SK-N-SH (cell line): ENCODE measurements at regions not wholly inside any gene's neighbourhood (a gene's known extent, or its start where the extent isn't known, plus 50 kb on each side); places are given as distances from the start of the nearest gene placed in this dataset.

Source experiments
- CTCF ChIA-PET: fragments of 300-600, 350-600 bp; formaldehyde crosslinking; extraction: SDS; loops from one replicate; lab custom pipeline; 2021; lab: Yijun Ruan, JAX
- POLR2A ChIA-PET: fragments of 350-600 bp; sonication (Branson Sonifier 250); formaldehyde crosslinking; extraction: SDS; loops from one replicate; lab custom pipeline; 2020; ENCODE audit warnings: antibody characterized with exemption, inconsistent platforms; lab: Yijun Ruan, JAX
- DNase-seq: peaks from one replicate; pipeline ENCODE4 v3.0.0; 2012
- H2AFZ ChIP-seq: fragments of 200-600 bp; sonication (generic); 2 replicates; pipeline ENCODE4 v1.8.1; 2016; ENCODE audit warnings: antibody characterized with exemption, mild to moderate bottlenecking, low read depth
- H3F3A ChIP-seq: fragments of 200-600 bp; sonication (generic); replicated peaks from 2 replicates; pipeline ENCODE3; 2016; ENCODE audit warnings: antibody characterized with exemption, mild to moderate bottlenecking; ENCODE audit not compliant: insufficient read depth
- H3K27ac ChIP-seq, 2 experiments: fragments of 200-500 bp in 1 of 2; fragments of 200-600 bp in 1 of 2; sonication (Bioruptor generic) in 1 of 2; sonication (generic), shearing (Covaris generic) in 1 of 2; 2 replicates each; pipeline versions ENCODE4 v1.5.1 to v1.6.1; 2014 to 2016; ENCODE audit warnings: low read depth in 2 of 2, inconsistent platforms in 1 of 2, low read length in 1 of 2, mild to moderate bottlenecking in 1 of 2, mixed read lengths in 1 of 2
- H3K27me3 ChIP-seq: fragments of 200-600 bp; sonication (generic), shearing (Covaris generic); 2 replicates; pipeline ENCODE4 v1.6.1; 2016; ENCODE audit warnings: mixed run types; ENCODE audit not compliant: insufficient read depth
- H3K36me3 ChIP-seq, 2 experiments: fragments of 200-500 bp in 1 of 2; fragments of 200-600 bp in 1 of 2; sonication (Bioruptor generic) in 1 of 2; sonication (generic) in 1 of 2; replicated peaks in 1 of 2; 2 replicates each; pipeline versions ENCODE3 to v1.5.1; 2014 to 2016; ENCODE audit warnings: low read length in 1 of 2, mild to moderate bottlenecking in 1 of 2; ENCODE audit not compliant: insufficient read depth in 2 of 2, control insufficient read depth in 1 of 2
- H3K4me1 ChIP-seq, 2 experiments: fragments of 200-500 bp in 1 of 2; fragments of 200-600 bp in 1 of 2; sonication (Bioruptor generic) in 1 of 2; sonication (generic), shearing (Covaris generic) in 1 of 2; 2 replicates each; pipeline versions ENCODE4 v1.5.1 to v1.6.1; 2014 to 2016; ENCODE audit warnings: low read depth in 1 of 2, low read length in 1 of 2, mixed run types in 1 of 2; ENCODE audit not compliant: insufficient read depth in 2 of 2, control insufficient read depth in 1 of 2
- H3K4me2 ChIP-seq: fragments of 200-600 bp; sonication (generic), shearing (Covaris generic); 2 replicates; pipeline ENCODE4 v1.6.1; 2017; ENCODE audit warnings: mixed run types
- H3K4me3 ChIP-seq, 2 experiments: fragments of 200-500 bp in 1 of 2; fragments of 200-600 bp in 1 of 2; sonication (Bioruptor generic) in 1 of 2; sonication (generic), shearing (Covaris generic) in 1 of 2; 2 replicates each; pipeline versions ENCODE4 v1.5.1 to v1.8.1; 2014 to 2016; ENCODE audit warnings: low read depth in 2 of 2, inconsistent platforms in 1 of 2, low read length in 1 of 2, mild to moderate bottlenecking in 1 of 2, mixed read lengths in 1 of 2, moderate library complexity in 1 of 2
- H3K79me2 ChIP-seq: fragments of 200-600 bp; sonication (generic); 2 replicates; pipeline ENCODE4 v1.8.1; 2017; ENCODE audit warnings: mild to moderate bottlenecking; ENCODE audit not compliant: insufficient read depth
- H3K9ac ChIP-seq: fragments of 200-600 bp; sonication (generic); 2 replicates; pipeline ENCODE4 v1.6.1; 2017; ENCODE audit warnings: mixed run types
- H3K9me2 ChIP-seq: fragments of 200-600 bp; sonication (generic); 2 replicates; pipeline ENCODE4 v1.6.1; 2017; ENCODE audit warnings: mixed run types
- H3K9me3 ChIP-seq: fragments of 200-600 bp; sonication (generic); 2 replicates; pipeline ENCODE4 v1.6.1; 2017; ENCODE audit warnings: mixed run types, mild to moderate bottlenecking, moderate library complexity
- H4K20me1 ChIP-seq: fragments of 200-600 bp; sonication (generic); 2 replicates; pipeline ENCODE4 v1.6.1; 2017; ENCODE audit warnings: mild to moderate bottlenecking, mixed run types; ENCODE audit not compliant: insufficient read depth
- CHD2 ChIP-seq: fragments of 150-350 bp; IDR thresholded peaks from 2 replicates; pipeline ENCODE4 v1.6.1; 2018; ENCODE audit warnings: low read length; ENCODE audit not compliant: partially characterized antibody
- ELF1 ChIP-seq: IDR thresholded peaks from 2 replicates; pipeline ENCODE4 v1.4.0; 2012
- EP300 ChIP-seq, 2 experiments: IDR thresholded peaks; 2 replicates each; pipeline versions ENCODE4 v1.4.0 to v1.6.1; 2012; ENCODE audit warnings: borderline replicate concordance in 1 of 2, low read depth in 1 of 2, low read length in 1 of 2
- FOSL2 ChIP-seq: IDR thresholded peaks from 2 replicates; pipeline ENCODE4 v1.4.0; 2012; ENCODE audit warnings: low read depth, mild to moderate bottlenecking, moderate library complexity, borderline replicate concordance
- GABPA ChIP-seq: IDR thresholded peaks from 2 replicates; pipeline ENCODE4 v1.4.0; 2012; ENCODE audit warnings: low read depth, mild to moderate bottlenecking
- MAX ChIP-seq: IDR thresholded peaks from 2 replicates; pipeline ENCODE4 v1.4.0; 2012; ENCODE audit warnings: low read depth
- MXI1 ChIP-seq: IDR thresholded peaks from 2 replicates; pipeline ENCODE4 v1.6.1; 2012; ENCODE audit warnings: mild to moderate bottlenecking, low read depth, low read length, improper control_type of control experiment
- POLR2AphosphoS5 ChIP-seq: IDR thresholded peaks from 2 replicates; pipeline ENCODE4 v1.6.1; 2012; ENCODE audit warnings: low read depth, low read length
- RAD21 ChIP-seq: IDR thresholded peaks from 2 replicates; pipeline ENCODE4 v1.6.1; 2012; ENCODE audit warnings: mild to moderate bottlenecking, low read length
- RCOR1 ChIP-seq: fragments of 150-350 bp; IDR thresholded peaks from 2 replicates; pipeline ENCODE4 v1.6.1; 2017; ENCODE audit warnings: antibody characterized with exemption, low read length
- SIN3A ChIP-seq: IDR thresholded peaks from 2 replicates; pipeline ENCODE4 v1.6.1; 2012; ENCODE audit warnings: low read depth, mild to moderate bottlenecking, low read length, moderate library complexity, borderline replicate concordance
- SMC3 ChIP-seq: IDR thresholded peaks from 2 replicates; pipeline ENCODE4 v1.6.1; 2012; ENCODE audit warnings: low read depth, low read length, improper control_type of control experiment
- TCF12 ChIP-seq: IDR thresholded peaks from 2 replicates; pipeline ENCODE4 v1.4.0; 2012
- TEAD4 ChIP-seq: IDR thresholded peaks from 2 replicates; pipeline ENCODE4 v1.4.0; 2012; ENCODE audit warnings: mild to moderate bottlenecking, borderline replicate concordance; ENCODE audit not compliant: insufficient read depth
- WGBS: methylation state at CpG from one replicate; pipeline ENCODE4 v1.1.6; 2017; ENCODE audit warnings: low lambda C conversion rate; 5-methylcytosine and 5-hydroxymethylcytosine counted together
- TF ChIP-seq, protein P1 (sequence below): IDR thresholded peaks from 2 replicates; pipeline ENCODE4 v1.4.0; 2012; ENCODE audit warnings: low read depth, borderline replicate concordance
- TF ChIP-seq, protein P2 (sequence below): fragments of 200-600 bp; sonication (generic); IDR thresholded peaks from 2 replicates; pipeline ENCODE4 v1.6.1; 2017; ENCODE audit warnings: antibody characterized with exemption, mild to moderate bottlenecking, moderate library complexity

DNA sequence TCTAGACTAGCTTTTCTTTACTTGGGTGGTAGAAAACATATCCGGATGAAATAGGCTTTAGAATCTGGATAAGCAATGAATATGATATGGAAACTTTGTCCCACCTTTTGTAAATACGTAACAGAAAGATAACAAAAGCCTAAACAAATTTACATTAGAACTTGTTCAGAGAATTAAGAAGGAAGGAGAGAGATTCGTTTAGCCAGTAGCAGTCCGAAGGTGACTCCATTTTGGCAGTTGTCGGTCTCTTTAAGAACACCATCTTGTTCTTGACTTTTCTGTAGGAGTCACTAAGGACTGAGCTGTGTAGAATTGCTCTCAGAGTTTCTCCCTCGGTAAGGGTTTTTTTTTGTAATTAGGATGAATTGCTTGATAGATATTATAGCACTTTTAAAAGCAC lies 475.1 kb downstream of the PCNX1 start (continued):
- TF ChIP-seq, protein P1, sequence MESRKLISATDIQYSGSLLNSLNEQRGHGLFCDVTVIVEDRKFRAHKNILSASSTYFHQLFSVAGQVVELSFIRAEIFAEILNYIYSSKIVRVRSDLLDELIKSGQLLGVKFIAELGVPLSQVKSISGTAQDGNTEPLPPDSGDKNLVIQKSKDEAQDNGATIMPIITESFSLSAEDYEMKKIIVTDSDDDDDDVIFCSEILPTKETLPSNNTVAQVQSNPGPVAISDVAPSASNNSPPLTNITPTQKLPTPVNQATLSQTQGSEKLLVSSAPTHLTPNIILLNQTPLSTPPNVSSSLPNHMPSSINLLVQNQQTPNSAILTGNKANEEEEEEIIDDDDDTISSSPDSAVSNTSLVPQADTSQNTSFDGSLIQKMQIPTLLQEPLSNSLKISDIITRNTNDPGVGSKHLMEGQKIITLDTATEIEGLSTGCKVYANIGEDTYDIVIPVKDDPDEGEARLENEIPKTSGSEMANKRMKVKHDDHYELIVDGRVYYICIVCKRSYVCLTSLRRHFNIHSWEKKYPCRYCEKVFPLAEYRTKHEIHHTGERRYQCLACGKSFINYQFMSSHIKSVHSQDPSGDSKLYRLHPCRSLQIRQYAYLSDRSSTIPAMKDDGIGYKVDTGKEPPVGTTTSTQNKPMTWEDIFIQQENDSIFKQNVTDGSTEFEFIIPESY: no peak
- no peak for TF ChIP-seq SMC3
- no peak for TF ChIP-seq RCOR1
- no peak for TF ChIP-seq EP300 (IDR thresholded peaks at IDR 0.05; ENCODE audit: borderline replicate concordance in 1 of 2, low read depth in 1 of 2, low read length in 1 of 2)
- TF ChIP-seq RAD21: no peak

DNA sequence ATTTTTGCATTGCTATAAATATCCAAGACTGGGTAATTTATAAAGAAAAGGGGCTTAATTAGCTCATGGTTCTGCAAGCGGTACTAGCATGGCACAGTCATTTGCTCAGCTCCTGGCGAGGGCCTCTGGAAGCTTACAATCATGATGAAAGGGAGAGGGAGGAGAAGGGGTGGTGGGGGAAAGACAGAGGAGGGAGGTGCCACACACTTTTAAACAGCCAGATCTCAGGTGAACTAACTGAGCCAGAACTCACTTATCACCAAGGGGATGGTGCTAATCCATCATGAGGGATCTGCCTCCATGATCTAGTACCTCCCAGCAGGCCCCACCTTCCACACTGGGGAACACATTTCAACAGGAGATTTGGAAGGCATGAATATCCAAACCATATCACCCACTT lies 476.3 kb downstream of the PCNX1 start:
- H3K9me3 ChIP-seq: no peaks in the 10 kb centered on the region
- CTCF ChIA-PET: no interaction called here
- POLR2A ChIA-PET: no interaction called here
- no peaks in the 10 kb centered on the region for H3K27me3 ChIP-seq
- H3F3A ChIP-seq: no peaks in the 10 kb centered on the region
- no peak overlapping the region for H3K9ac ChIP-seq
- TF ChIP-seq, protein P1: no peak
- TF ChIP-seq, all 33 proteins: peak for 0
- 97% methylated on average over 2 of the region's 2 CpGs for WGBS
- no peaks in the 10 kb centered on the region for H4K20me1 ChIP-seq
- no peak overlapping the region for H2AFZ ChIP-seq
- H3K79me2 ChIP-seq: peaks cover 92% of the 10 kb centered on the region
- H3K27ac ChIP-seq: no peak overlapping the region
- no peak overlapping the region for H3K4me2 ChIP-seq
- peaks cover 0 to 8% of the 10 kb centered on the region in 2 experiments for H3K36me3 ChIP-seq
- DNase-seq: no peak
- H3K9me2 ChIP-seq: no peaks in the 10 kb centered on the region
- no peak overlapping the region for H3K4me3 ChIP-seq
- H3K4me1 ChIP-seq: peaks cover 0 to 21% of the 10 kb centered on the region in 2 experiments; a peak in 2 of 4 replicates

DNA sequence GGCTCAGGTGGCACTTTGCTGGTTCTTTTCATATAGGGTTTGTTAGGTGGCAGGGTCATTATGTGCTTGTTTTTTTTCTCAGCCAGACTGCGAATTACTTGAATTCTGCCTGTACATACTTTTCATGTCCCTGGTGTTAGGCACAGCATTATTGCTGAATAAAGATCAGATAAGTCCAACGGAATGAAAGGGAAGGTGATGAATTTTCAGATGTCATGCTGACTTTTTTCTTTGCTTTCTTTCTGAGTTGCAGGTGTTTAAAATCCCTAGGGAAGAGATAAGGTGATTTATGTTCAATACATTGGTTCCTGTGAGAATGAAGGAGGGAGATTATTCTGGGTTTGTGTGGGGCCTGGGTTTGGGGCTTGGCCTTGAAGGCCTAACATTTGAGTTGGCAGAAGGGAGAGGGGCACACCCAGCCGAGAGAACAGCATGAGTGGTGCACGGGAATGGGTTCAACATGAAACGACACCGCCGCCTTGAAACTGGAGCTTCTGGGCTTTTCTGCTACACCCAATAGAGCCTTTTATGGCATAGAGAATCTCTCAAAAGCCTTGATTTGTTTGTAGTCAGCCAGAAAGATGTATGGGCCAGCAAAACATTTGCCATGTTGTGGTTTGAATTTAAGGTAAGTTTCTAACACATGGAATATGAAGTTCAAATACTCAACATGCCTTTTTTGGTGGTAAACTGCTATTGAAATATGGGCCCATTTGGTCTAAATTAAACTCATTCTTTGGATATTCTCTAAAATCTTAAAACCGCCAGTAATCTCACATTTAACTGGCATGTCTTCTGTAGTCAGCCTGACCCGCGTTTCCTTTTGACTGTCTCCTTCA lies 477.0 kb downstream of the PCNX1 start:
- no peak overlapping the region for H2AFZ ChIP-seq
- peaks cover 0 to 27% of the 10 kb centered on the region in 2 experiments; a peak in 2 of 4 replicates for H3K4me1 ChIP-seq
- H3F3A ChIP-seq: no peaks in the 10 kb centered on the region
- H3K27ac ChIP-seq: no peak overlapping the region
- H3K36me3 ChIP-seq: peaks cover 0 to 8% of the 10 kb centered on the region in 2 experiments
- H4K20me1 ChIP-seq: no peaks in the 10 kb centered on the region
- no peak for DNase-seq
- H3K4me3 ChIP-seq: no peak overlapping the region
- no peaks in the 10 kb centered on the region for H3K9me2 ChIP-seq
- POLR2A ChIA-PET: no interaction called here
- CTCF ChIA-PET: no interaction called here
- no peak overlapping the region for H3K9ac ChIP-seq
- 92% methylated on average over 10 of the region's 10 CpGs for WGBS
- H3K4me2 ChIP-seq: no peak overlapping the region
- H3K27me3 ChIP-seq: no peaks in the 10 kb centered on the region
- peaks cover 92% of the 10 kb centered on the region for H3K79me2 ChIP-seq
- no peaks in the 10 kb centered on the region for H3K9me3 ChIP-seq
- TF ChIP-seq FOSL2 (no peak), TCF12 (no peak), GABPA (no peak), MAX (no peak), RCOR1 (no peak), POLR2AphosphoS5 (no peak), ELF1 (no peak), TEAD4 (no peak), CHD2 (no peak), EP300 (IDR thresholded peaks at IDR 0.05; ENCODE audit: borderline replicate concordance in 1 of 2, low read depth in 1 of 2, low read length in 1 of 2) (no peak), SIN3A (no peak), MXI1 (no peak)
- TF ChIP-seq, protein P2, sequence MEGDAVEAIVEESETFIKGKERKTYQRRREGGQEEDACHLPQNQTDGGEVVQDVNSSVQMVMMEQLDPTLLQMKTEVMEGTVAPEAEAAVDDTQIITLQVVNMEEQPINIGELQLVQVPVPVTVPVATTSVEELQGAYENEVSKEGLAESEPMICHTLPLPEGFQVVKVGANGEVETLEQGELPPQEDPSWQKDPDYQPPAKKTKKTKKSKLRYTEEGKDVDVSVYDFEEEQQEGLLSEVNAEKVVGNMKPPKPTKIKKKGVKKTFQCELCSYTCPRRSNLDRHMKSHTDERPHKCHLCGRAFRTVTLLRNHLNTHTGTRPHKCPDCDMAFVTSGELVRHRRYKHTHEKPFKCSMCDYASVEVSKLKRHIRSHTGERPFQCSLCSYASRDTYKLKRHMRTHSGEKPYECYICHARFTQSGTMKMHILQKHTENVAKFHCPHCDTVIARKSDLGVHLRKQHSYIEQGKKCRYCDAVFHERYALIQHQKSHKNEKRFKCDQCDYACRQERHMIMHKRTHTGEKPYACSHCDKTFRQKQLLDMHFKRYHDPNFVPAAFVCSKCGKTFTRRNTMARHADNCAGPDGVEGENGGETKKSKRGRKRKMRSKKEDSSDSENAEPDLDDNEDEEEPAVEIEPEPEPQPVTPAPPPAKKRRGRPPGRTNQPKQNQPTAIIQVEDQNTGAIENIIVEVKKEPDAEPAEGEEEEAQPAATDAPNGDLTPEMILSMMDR: no peak
- TF ChIP-seq, all 33 proteins: peak for 0
